Mucosa of gallbladder (tissue), 1 donor: ENCODE measurements at regions not wholly inside any gene's neighbourhood (a gene's known extent, or its start where the extent isn't known, plus 50 kb on each side); places are given as distances from the start of the nearest gene placed in this dataset.

Experiments used
- DNase-seq: peaks from one replicate; pipeline ENCODE4 v3.0.0-alpha.2; 2020; ENCODE audit warnings: low spot score
- donor health status: DM: no; HTN: no; CAD: no.

DNA sequence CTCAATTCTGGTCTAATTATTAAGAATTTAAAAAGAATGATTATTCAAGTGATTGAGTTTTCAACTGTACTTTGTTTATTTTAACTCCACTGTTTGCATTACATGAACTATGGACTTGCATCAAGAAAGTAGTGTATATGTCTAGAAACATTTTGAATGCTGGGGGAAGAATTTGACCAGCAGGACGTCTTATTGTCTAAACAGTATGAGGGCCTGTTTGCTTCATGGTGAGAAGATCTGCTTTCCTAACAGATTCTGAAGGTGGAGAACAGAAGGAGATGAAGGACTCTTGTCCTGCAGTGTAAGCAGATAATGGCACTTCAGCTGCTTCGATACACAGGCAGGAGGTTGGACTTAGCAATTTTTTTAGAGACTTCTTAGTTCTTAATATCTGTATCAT lies 176.0 kb downstream of the DACT1 start:
- DNase-seq: no peak

DNA sequence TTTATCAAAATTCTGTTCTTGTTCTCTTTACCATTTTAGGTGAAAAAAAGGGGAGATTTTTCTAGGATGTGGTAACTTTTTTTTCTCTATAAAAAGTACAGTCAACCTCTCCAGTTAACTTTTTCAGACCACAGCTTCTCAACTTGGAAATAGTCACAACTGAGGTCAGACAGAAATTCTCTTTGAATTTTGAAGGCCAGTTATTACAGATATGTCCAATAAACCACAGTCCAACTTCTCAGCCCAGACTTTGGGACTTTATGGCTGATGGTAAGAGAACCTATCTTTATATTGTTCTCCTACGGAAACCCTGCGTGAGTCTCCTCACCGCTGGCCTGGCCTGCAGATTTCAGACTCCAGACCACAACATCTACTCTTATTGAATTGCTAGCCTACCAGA lies 176.7 kb downstream of the DACT1 start:
- no peak for DNase-seq

DNA sequence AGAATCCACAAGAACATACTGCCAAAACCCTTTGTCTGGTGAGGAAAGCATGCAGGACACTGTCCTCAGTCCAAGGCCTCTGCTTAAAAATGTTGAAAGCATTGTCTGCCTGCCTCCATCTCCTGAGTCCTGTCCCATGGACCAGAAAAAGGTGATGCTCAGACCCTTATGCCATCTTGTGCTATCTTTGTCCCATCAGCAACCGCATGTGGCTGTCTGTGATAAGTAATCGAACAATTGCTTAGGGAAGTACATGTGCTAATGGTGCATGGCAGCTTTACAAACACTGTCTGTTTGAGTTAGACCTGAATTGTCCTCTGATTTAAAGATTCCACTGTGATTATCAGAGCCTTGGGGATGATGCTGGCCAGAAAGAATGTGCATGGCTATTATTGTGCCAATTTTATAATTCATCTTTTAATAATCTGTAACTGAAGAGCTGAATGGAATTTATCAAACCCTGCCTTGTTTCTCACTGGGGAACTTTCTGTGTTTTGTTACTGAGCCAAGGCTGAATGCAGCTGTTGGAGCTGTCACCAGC lies 177.5 kb downstream of the DACT1 start:
- no peak for DNase-seq

DNA sequence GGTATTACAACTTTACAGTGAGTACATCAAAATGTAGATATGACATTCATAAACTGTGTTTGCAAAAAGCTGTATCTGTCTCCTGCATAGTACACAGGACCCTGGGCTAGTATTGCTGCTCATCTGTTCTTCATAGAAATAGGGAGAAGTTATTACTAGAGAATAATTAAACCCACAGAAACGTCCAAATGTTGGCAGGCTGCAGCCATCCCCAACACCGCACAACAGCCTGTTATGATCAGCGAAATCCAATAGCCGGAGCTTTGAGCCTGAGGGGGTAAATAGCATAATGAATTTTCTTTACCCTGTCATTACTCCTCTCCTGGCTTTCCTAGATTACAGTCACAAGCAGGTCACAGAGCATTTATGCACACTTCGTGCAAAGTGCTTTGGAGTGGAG lies 178.0 kb downstream of the DACT1 start:
- DNase-seq: no peak

DNA sequence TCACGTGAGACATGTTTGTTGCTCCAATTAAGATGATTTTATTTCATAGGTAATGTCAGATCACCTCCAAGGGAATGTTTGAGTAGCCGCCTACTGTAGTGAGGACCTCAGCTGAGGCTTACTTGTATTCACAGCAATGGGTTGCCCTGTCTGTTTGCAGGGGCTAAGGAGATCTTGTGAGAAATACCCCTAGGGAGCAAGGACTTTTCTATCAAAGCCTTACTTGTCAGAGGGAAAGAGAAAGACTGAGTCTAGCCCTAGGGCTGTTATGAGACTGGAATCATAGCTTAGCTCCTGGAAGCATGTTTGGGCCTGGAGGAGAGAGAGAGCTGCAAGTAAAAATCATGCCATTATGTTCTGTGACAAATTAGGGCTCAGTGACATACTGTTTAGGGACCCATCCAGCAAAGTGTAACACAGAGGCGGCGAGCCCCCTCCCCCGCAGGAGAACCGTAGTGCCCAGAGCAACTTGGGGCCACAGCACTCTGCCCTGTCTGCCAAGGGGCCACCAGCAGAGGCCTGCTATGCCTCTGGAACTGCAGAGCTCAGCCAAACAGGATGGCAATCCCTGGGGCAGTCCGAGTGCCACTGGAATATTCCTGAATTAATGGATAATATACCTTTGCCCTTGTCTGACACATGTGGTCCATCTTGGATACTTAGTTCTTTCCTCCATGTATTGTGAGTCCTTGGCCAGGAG lies 178.8 kb downstream of the DACT1 start:
- DNase-seq: no peak

DNA sequence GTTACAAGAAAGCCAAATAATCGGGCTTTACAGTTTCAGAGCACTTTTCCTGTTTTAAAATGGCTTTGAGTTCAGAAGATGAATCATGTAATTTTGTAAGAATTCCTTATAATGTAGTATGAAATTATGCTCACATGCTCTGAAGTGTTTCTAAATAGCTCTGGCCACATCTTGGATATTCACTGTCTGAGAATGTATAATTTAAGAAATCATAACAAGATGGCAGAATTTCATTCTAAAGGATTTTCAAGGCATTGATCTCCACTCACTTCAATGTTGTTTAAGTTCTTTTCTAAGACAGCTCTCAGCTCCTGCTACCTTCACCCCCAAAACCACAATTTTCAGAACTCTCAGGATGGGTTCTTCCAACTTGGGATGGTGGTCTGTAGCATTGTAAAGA lies 180.1 kb downstream of the DACT1 start:
- no peak for DNase-seq

DNA sequence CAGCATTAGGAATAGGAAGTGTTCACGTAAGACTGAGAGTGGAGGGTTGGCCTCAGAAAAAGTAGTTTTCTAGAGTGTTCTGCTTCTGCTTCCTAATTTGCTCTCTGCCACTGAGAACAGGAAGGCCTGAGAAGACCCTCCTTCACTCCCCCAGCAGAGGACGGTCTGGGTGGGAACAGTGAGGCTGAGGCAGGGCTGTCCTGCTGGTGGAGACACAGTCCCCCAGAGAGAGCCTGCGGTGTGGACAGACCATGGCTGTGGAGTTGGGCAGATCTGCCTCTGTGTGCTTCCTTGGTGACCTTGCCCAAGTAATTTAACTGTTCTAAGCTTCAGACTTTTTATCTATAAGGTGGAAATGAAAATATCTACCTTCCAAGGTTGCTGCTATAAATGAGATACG lies 182.3 kb downstream of the DACT1 start:
- no peak for DNase-seq

DNA sequence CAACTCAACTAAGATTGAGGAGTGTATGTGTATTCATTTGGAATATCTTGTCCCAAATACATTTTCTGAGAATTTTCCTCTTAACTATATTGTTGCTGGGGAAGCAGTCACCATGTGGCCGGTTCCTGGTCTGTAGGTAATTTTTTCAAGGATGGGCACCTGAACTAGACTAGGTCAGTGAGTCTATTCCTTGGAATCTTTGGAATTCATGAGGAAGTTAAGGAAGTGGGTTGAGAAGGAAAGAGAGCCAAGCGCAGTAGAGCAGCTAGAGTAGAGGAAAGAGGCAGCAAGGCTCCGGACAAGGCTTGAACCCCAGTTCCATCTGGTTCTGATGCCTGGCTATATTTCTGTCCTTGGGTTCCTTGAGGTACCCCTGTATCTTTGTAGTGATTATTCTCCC lies 183.7 kb downstream of the DACT1 start:
- DNase-seq: no peak

DNA sequence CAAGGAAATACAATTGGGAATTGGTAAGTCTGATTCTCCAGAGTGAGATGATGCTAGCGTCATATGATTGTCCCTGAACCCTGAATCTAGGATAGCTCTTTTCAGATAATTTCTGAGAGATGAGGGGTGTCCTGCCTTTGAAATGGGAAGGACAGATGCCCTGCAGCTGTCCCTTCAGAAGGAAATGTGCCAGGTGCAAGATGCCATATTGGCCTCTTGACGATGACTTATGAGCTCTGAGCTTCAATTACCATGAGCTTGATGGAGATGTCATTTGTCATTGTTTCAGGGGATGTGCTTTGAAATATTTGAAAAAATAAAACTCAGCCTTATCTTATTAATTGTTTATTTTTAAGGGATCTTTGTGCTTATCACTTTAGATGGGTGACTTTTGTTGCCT lies 185.1 kb downstream of the DACT1 start:
- no peak for DNase-seq

DNA sequence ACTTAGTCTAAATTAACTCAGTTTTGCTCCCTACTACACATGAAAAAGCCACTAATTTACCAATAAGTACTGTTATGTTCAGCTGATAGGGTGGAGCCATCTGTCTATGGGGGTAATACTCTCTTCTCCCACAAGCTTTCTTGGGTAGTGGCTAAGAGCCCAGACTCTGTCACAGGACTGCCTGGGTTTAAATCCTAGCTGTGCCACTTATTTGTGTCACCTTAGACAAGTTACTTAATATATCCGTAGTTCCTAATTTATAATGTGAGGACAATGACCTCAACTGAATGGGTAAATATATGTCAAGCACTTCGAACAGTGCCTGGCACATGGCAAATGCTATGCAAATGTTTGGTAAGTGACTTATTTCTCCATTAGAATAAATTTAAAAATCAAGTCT lies 185.6 kb downstream of the DACT1 start:
- DNase-seq: no peak

DNA sequence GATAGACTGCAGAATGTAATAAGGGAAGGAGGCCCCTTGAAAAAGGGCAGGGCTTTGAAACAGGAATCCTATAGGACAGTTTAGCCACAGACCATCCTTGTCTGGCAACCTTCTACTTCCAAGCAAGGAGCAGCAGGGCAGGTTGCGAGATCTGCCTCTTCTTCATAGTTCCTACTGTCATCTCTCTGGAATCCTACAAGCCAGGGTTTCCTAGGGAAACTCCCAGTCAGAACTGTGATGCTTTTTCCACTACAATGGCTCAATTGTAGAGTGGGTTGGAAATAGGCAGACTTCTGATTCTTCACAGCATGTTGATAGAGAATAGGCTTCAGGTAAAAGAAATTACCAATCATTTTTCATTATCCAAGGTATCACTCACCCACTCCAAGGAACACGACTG lies 186.3 kb downstream of the DACT1 start:
- no peak for DNase-seq

DNA sequence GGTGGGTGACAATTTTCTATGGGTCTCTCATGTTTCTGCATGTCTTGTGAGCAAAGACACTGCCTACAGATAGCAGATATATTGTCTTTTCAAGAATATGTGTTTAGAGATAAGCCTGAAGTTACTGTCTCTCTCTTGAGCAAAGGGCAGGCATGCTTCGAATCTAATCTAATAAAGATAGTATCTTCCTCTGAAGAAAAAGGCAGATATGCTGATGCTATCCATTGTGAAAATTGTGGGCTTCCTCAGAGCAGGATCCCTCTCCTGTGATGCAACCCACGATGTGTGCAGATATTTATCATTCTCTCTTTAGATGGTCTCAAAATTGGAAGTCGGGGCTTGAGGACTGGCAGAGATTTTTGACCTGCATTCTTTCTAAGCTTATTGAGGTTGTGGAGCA lies 187.0 kb downstream of the DACT1 start:
- no peak for DNase-seq

DNA sequence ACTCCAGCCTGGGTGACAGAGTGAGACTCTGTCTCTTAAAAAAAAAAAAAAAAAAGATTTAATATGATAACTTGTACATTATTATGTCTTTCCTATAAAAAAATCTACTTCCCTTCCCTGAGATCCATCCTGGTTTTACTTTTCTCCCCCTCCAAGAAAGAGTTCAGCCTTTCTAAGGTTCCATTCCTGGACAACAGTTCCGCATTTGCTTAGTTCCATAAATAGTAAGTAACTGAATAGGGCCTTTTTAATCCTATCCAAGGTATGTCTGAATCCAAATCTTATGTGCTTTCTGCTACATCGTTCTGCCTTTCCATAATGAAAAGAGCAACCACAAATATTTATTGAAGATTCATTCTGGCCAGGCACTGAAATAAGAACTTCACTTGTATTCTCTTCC lies 187.8 kb downstream of the DACT1 start:
- no peak for DNase-seq

DNA sequence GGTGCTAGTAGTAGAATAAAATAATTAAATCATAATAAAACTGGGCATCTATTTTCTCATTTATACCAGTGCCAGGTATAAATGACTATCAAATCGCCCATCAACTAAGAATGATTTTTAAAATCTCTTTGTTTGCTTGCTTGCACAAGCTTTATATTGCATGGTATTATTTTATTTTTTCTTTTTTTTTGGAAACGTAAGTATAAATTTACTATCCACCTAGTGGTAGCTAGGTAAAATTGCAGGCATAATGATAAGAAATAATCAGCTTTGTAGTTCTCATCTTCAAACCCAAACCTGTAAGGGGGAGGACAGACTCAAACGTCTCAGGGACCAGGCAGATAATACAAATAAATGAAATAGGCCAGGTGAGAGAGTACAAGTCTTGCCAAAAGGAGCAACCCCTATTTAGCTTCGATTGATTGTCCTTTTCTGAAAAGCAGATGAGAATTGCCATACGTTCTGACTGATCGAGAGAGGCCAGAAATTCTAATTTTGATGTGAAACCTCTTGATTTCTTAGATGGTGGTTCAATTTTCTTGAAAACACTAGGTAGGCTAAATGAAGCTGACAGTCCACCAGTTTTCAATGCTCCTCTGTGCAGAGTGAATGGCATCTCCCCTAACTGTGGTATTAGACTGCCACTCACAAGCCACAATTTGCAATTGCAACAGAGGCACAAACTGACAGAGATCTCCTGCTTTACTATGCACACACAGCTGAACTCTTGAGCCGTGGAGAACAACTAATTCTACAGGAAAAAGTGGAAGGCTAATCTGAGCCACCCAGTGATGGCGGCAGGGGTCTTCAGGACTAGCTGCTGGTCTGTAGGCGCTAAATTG lies 189.3 kb downstream of the DACT1 start:
- no peak for DNase-seq

DNA sequence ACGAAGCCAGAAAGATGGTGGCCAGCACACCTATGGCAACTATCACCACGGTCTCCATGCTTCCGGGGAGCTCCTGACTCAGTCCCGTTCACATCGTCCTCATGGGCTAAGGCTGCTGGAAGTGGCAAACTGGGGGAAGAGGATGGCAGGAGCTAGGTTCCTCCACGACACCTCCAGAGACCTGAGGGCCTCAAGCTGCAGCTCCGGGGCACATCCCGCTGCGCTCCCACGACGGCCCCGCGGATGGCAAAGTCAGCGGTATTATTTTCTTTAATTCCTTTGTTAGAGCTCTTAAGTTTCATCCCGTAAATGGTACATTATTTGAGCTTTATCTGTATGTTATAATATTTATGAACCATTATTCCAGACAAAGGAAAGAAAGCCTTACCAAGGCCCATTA lies 190.5 kb downstream of the DACT1 start:
- no peak for DNase-seq

DNA sequence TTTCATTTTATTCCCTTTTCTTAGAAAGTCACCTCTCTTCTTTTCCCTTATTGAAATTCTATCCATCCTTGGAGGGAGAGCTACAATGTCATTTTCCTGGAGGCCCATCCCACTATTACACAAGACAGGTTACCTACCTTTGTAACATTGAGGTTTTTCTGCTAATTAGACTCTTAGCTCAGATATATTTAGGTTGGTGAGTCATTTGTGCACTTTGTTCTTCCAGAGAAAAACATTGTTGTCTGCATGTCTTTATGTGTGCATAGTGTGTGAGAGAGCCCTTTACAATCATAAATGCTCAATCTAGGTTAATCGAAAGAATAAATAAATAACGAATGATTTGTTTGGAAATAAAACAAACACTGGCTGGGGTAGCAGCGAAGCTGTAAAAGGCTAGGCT lies 191.8 kb downstream of the DACT1 start:
- peak; percentile 14 for DNase-seq

DNA sequence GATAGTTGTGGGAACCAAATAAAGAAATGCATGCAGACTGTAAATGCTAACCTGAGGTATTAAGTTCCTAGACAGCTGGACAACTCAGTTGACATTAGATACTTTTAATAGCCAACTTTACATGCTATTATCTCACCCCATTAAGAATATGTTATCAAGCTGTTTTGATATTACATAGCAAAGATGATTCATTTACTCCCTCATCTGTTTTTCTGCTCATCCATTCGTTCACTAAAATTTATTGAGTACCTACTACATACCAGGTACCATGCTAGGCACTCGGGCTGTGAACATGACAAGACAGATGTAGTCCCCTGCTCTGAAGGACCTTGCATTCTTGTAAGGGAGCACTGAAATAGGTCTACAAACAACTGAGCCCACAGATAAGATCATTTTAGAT lies 192.4 kb downstream of the DACT1 start:
- DNase-seq: no peak

DNA sequence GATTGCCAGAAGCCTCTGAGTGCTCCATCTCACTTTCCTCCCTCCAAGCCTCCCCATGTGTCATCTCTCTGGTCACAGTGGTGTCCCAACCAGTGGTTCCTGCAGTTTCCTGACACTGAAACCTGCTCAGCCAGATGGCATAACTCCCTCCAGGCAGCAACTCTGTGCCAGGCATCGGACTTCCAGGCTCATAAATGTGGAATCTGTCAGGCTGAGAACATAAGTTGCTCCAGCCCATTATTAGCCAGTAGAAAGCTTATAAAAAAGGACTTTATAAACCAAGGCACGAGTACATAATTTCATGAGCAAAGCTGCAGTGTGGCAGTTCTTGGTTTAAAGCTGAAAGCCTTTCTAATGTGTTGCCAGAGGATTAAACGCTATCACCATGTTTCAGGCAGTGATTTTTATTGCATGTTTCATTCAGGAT lies 194.3 kb downstream of the DACT1 start:
- DNase-seq: no peak

DNA sequence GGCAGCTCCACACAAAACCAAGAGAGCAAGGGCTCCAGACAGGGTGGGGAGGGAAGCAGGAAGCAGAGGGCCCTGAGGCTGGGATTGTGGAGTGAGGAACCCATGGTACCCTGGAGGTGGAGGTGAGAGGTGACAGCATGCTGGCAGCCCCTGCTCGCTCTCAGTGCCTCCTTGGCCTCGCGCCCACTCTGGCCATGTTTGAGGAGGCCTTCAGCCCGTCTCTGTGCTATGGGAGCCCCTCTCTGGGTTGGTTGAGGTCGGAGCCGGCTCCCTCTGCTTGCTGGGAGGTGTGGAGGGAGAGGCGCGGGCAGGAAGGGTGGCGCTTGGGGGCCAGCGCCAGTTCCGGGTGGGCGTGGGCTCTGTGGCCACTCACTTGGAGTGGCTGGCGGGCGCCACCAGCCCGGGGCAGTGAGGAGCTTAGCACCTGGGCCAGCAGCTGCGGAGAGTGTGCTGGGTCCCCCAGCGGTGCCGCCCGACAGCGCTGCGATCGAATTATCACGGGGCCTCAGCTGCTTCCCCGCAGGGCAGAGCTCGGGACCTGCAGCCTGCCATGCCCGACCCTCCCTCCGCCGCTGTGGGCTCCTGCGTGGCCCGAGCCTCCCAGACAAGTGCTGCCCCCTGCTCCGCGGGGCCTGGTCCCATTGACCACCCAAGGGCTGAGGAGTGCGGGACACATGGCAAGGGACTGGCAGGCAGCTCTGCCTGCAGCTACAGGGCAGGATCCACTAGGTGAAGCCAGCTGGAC lies 196.0 kb downstream of the DACT1 start:
- DNase-seq: no peak

DNA sequence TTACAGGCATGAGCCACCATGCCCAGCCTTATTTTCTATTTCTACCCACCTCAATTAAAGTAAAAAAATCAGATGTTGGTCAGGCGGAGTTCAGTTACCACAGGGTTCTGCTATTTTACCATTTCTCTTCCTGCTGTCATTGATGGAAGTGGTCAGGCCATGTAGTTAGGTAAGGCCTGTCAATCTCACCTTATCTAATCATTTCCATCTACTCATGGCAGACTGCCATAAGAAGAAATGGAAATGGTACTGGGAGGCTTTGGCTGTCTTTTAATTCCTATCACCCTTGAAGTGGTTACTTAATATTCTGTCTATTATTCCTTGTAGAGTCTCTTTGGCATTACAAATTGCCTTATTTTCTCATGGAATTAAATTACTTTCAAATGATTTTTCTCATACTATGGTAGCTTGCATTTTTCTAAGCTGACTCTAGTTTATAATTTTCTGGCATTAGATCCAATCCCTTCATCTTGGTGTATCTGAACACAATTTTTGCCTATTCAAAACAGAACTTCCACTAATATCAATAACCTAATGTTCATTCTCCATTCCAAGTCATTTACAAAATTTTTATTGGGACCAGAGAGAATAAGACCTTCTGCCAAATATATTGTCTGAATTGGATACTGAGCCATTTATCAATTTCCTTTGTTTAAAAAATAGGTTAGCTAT lies 198.7 kb downstream of the DACT1 start:
- no peak for DNase-seq

DNA sequence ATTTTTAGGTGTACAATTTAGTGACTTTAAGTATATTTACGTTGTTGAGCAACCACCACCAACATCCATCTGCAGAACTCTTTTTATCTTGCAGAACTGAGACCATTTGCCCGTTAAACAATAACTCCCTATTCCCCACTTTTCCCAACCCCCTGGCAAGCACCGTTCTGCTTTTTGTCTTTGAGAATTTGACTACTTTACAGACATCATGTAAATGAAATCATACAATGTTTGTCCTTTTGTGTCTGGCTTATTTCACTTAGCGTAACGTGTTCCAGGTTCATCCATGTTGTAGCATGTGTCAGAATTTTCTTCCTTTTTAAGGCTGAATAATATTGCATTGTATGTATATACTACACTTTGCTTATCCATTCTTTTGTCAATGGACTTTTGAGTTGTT lies 201.5 kb downstream of the DACT1 start:
- DNase-seq: no peak

DNA sequence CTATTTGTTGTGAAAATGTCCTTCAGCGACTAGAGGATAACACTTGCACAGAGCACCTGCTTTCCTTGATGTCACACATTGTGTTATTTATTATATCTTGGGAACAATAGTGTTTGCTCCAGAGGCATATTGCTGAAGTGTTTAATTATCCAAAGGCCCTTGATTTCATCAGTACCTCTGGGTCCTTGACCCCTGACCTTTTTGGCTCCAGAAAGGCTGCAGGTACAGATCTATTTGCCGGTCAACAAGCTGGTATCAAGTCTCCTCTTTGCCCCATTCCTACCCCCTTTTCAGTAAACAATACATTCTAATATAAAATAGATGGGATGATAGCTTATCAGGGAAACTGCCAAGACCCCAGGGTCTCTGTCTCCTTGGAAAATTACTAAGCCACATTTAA lies 206.8 kb downstream of the DACT1 start:
- DNase-seq: no peak
